SHP77 (cell line): ENCODE measurements at regions not wholly inside any gene's neighbourhood (a gene's known extent, or its start where the extent isn't known, plus 50 kb on each side); places are given as distances from the start of the nearest gene placed in this dataset.
A peak's percentile ranks its signal among the peaks of the same experiment; 100 is the strongest.
"Not testable (repeated sequence)": the region's sequence is repeated elsewhere in the genome, so short reads cannot be mapped to it uniquely, and the experiment has no call there.

Experiments
- DNase-seq, 2 experiments: peaks; one replicate each; lab custom pipeline; 2025; lab: John Stamatoyannopoulos, UW

DNA sequence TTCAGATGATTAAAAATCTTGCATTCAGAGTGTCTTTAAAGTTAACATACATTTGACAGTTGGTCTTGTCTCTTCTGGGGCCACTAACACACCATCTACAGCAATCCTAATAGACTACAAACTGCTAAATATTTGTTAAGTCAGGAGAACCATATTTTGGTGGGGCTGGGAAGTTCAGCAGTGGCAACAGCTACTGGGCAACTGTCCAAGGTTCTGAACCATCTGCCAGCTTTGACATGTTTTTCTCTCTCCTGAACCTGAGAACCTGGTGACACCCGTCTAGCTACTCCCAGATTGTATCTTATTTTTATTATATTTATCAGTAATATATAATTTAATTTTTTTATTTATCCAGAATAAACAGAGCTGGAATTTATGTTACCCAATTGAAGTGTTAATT, 199.0 kb upstream of the DPYD start:
- DNase-seq, result peak; percentile 51 to 67

DNA sequence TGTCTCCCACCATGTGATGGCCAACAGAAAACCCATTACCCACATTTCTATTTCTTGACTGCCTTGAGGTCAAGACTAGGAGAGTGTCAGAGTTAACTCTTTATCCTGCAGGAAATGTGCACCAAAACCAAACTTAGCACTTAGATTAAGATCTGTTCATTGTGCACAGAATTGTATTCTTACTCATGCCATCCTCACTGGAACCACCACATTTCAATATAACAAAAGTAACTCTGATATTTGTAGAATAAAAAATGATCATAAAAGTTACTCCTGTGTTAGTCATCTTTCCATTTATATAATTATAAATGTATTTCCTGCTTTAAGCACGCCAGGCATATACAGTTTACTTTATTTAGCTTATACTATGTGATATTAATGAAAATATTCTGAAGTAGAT, 193.0 kb upstream of the DPYD start:
- DNase-seq, result no peak

DNA sequence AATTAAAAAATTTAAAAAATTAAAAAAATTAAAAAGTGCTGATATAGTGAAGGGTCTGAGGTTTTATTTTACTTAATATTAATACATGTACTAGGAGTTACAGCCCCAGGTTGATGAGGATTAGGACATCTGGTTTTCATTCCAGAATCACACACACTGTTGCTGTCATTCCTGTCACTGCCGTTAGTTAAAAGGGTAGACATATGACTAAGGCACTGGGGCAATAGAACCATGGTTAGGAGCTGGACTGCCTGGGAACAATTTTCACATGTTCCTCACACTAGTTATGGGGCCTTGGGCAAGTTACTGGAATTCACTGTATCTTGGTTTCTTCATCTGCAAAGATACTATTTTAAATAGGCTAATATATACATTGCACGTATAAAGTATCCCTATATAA, 191.8 kb upstream of the DPYD start:
- DNase-seq, result no peak

DNA sequence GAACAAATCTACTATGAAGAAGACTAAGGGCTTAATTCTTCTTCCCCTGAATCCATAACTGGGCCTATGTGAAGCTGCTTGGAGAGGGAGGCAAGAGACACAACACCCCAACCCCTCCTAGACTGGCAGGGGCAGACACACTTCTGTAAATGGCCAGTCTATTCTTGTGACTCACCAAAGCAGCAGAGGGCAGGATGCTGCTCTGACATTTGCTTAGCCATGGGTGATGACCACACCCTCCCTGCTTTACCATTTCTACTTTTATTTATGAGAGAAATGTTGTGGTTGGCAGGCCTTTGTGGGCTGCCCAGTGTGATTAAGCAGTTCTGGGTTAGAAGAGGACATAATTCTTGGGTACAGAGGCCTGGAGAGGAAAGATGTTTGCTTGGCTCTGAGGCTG, 189.8 kb upstream of the DPYD start:
- no peak for DNase-seq

DNA sequence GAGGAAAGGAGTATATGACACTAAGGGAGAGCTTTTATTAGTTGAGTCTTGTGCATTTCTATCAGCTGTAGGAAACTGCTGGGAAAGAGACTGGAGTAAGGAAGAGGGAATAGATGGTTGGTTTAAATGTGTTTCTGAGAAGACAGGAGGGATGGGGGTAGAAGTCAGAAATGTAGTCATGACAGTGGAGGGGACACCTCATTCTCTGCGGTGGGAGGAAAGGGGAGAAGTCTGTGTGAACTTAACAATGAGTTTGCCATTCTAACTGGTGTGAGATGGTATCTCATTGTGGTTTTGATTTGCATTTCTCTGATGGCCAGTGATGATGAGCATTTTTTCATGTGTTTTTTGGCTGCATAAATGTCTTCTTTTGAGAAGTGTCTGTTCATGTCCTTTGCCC, 187.5 kb upstream of the DPYD start:
- DNase-seq, result not testable (repeated sequence)

DNA sequence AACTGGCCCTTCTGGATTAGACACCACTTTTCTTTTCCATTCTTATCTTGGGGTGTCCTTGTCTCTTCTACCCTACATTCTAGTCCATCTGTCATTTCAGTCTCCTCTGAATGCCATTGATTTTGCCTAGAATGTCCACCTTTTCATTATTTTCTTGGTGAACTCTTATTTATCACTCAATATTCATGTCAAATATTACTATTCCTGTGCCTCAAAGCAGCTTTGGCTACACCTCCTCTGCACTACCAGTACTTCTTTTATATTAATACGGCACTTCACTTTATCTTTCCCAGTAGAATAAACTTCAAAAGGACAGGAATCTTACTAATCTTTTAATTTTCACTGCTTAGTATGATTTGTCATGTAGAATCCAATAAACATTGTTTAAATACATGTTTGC, 186.4 kb upstream of the DPYD start:
- DNase-seq, result no peak

DNA sequence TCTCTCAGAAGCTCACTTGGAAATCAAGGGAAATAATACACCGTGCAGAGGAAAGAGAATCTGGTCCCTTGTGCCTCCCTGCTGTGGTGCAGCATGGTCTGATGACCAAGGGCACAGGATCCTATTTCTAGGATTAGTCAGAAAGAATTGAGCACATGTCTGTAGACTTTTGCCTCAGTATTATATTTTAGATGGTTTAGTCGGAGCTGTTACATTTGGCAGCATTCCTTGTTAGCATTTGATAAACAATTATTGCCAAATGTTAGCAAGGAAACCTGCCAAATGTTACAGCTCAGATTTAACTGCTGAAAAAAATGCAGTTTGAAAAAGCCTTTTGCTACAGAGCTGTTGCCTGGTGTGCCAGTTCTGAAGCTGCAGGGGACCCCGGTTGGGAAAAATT, 183.5 kb upstream of the DPYD start:
- no peak for DNase-seq

DNA sequence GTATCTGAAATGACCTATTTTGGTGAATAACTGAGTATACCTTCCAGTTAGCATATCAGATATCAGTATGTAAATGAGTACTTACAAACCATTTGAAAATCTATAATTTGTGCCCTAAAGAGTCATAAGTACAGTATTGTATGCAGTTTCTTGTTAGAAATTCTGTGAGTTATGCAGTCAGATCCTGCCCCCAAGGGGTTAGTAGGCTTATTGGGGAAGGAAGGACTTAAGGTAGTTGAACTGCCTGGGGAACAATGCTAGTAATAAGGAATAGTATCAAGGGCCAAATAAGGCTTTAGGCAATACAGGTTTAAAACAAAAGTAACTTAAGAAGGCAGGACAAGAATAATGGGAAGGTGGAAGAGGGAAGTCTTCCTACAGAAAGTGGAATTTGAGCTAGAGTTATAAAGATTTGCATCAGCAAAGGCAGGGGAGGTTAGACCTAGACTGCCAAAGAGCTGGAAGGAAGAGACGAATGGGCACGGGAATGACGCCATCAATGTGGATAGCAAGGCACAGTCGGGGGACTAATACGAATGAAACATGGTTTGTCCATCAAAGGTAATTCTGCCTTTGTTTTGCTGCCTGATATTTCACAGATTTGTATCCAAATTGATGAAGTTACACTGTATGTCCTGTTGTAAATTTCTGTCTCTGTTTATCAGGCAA, 182.9 kb upstream of the DPYD start:
- no peak for DNase-seq

DNA sequence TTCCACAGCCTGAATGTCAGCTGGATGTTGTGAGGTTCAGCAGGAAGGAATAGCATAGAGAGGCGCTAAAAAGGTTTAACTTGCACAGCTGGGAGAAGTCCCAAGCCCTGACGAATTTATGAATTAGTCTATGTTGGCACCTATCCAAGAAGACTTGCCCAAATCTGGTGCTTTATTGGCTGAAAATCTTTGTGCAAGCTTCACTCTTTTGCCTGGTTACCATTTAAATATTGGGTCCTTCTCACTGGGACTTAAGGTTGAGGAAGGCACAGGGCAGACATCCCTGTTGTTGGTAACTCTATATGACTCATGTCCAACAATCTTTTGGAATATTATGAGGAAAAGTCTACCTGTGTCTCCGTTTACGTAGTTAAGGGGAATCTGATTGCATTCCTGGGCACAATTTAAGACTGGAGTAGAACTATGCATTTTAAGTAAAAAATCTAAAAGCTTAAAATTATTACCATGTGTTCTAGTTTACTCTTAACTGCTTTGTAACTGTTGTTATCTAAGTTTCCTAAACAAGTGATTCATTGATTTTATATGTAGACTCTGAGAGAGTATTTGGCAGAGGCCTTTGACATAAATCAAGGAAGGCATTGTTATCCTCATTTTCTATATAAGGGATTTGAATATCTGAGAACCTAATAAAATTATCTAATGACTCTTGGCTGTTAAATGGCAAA, 181.7 kb upstream of the DPYD start:
- DNase-seq, result no peak

DNA sequence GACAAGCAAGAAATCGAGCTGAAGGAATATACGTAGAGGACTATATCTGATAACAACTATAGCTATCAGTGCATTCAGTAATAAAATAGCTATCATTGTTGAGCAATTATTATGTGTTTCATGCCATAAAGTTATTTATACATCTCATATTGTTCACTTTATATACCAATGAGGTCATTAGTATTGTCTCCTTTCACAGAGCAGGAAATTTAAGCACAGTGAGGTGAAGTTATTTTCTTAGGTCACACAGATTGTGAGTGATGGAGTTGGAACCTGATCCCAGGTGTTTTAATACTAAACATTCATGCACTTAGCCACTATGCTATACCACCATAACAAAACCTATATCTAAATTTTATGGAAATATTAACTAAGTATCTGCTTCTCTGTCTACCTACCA, 180.5 kb upstream of the DPYD start:
- DNase-seq, result no peak

DNA sequence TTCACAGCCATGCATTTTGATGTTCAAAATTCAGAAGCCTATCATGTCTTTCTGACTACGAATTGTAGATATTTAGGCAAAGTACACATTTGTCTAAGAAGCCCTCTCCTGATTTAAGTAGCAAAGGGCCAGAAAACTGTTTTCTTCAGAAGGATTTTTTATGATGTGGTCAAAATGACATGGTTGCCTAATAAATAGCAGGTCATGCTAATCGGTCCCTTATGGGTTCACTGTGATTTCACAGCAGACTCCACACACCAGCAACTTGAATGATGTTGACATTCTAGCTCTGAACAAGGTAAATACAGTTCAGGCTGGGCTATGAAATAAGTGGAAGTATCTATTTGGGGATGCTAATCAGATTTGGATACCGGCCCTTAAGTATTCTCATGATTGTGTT, 178.7 kb upstream of the DPYD start:
- no peak for DNase-seq

DNA sequence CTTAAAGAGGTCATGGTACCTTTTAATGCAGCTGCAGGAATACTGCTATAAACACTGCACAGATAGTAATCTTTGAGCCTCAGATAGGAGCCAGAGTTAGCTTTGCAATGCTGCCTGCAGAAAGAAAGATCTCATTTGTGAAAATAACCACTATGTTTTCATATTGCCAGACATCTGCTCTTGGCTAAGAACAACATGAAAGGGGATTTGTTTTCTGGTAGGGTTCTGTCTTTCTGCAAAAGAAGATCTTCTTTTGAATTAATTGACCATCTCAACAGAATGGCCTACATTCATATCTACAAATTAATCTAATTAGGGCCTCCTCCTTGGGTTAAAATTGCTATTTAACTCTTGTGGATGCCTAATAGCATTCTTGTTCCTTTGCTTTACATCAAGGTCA, 177.6 kb upstream of the DPYD start:
- no peak for DNase-seq

DNA sequence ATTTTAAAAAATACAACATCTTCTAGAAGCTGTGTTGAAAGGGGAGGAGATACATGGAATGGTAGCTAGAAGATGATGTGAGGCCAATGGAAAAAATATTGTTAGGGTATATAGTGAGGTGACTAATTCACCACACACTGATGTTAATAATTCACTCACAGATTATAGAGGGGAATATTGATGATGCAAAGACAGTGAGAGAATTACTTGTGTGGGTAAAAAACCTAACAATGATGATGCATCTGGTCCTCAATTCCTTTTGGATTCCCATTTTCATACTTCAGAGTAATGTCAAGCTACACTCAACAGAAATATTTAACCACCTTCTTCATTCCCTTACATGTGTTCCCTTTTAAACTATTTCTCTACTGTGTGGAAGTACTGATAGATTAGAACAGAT, 169.5 kb upstream of the DPYD start:
- no peak for DNase-seq

DNA sequence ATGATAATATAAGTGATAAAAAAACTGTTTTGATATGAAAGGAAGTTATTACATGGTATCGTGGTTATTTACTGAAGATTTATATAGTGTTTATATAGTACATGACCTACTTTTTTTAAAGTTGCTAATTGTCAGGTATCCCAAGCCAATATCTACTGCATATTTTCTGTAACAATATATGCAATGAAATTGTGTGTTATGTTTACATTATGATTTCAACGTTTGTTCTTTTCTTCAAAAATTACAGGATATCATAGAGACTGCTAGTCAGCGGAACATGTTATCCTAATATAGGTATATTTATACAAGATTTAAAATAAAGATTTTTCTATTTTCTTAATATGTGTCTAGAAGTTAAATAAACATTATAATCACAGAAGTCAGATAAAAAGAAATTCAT, 167.5 kb upstream of the DPYD start:
- DNase-seq, result no peak

DNA sequence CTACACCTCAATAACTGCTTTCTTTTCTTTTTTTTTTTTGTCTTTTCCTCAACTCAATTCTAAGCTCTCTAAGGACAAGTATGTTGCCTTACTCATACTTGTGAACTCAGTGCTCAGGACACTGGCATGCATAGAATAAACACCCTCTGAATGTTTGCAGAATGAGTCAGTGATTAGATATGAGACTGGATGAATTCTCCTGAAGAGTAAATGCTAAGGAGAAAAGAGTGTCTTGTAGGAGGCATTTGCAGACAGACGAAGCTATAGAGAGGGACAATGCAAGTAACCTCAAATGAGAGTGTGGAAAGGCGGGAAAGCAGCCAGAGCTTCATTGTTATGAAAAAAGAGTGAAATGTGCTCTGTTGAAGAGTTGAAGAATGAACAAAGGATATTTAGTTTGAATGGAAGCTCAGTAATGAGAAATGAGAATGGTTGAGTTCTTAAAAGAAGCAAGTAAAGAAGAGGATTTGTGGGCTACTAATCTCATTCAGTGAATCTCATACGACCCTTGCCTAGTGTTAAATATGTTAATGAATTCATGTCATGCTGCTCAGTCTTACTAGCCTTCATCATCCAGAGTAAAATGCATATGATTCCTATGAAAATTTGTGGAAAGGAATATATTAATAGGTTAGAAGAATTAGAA, 166.1 kb upstream of the DPYD start:
- no peak for DNase-seq

DNA sequence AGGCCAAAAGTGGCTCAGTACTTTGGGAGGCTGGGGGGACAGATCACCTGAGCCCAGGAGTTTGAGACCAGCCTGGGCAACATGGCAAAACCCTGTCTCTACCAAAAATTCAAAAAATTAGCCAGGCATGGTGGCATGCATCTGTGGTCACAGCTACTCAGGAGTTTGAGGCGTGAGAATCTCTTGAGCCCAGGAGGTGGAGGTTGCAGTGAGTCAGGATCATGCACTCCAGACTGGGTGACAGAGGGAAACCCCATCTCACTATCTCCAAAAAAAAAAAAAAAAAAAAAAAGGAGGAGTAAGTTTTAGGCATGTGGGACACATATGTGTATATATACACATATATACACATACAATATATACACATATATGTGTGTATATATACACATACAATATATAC, 165.3 kb upstream of the DPYD start:
- DNase-seq, result no peak

DNA sequence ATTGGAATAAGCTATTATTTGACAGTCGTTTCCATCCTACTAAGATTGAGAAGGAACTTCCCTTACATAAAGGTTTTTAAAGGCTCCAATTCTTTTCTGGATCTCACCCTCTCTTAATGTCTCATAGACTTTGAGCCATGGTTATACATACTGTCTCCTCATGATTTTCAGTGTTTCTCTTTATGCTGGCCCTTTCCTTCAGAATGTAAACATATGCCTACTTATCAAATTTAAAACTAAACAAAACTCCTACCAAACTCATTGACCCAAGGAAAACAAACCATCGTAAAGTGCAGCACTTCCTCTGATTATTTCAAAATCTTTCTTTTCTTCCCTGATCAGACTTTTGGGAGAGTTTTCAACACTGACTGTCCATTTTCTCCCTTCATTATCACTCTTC, 163.4 kb upstream of the DPYD start:
- DNase-seq, result no peak

DNA sequence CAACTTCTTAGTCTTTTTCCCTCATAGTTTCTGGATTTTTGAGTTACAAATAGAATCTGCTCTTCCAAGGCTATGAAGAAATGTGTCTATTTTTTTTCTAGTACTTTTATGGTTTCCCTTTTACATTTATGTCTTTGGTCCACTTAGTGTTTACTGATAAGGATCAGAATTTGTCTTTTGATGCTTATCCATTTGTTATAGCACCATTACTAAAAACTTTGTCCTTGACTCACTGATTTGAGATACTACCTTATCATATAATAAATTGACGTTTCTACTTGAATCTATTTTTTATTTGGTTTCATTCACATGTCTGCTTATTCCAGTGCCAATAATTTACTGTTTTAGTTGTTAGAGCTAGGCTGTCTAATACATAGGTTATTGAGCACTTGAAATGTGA, 161.1 kb upstream of the DPYD start:
- DNase-seq, result no peak

DNA sequence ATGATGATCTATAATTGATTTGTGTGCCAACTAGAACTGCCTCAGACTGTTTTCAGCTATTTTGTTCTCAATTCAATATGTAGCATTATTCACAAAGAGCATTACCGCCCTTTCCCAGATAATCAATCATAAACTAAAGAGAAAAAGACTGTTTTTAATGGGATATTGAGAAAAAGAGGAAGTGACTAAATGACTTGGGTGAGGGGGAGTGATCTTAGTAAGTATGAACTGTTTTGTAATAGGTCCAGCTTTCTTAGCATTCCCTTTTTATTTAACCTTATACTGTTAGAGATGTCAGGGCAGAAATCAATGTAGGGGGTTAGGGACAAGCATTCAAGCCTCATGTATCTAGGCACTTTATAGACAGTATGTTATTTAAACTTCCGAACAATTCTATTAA, 157.8 kb upstream of the DPYD start:
- no peak for DNase-seq

DNA sequence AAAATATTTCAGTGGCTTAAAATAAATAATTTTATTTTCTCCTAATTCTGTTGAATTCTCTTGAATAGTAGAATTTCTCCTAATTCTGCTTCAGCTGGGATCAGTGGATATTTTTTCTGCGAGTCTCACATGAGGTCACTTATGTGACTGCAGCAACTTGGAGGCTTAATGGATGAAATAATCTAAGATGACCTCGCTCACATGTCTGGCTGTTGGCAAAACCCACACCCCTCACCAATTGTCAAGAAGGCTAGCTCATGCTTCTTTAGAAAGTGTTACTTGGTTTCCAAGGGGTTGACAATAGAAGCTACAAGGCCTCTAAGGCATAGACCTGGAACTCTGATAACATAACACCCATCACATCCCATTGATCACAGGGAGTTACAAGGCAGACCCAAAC, 156.9 kb upstream of the DPYD start:
- no peak for DNase-seq

DNA sequence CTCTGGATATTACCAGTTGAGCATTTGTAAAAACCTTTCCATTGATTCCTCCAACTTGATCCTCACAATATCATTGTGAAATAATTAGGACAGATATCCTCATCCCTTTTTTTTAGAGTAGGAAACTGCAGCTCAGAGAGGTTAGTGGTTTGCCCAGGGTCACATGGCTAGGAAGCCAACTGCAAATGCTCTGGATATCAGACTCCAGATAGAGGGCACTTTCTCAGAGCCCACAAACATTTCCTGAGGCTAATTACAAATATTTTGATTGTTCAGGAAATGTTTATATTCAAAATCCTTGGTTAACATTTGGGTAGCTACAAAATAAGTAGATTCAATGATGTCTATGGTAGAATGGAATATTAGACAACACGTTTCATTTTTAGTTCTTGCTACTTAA, 154.8 kb upstream of the DPYD start:
- DNase-seq, result no peak

DNA sequence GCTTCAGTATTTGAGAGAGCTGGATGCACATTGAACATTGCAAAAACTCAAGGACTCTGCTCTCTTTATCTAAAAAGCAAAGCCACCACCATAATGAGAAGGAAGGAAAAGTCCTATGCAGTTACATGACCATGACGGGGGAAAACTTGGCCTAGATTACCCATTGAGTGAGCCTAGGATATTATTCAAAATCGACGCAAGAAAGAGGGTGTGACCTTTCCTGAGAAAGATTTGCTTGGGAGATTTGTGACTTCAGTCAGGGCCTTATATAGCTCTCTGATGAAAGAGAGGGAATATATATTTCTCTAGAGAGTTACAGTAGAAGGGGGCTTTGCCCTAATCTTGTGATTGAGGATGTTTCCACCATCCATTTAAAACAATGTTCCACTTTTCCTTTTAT, 153.0 kb upstream of the DPYD start:
- DNase-seq, result no peak

DNA sequence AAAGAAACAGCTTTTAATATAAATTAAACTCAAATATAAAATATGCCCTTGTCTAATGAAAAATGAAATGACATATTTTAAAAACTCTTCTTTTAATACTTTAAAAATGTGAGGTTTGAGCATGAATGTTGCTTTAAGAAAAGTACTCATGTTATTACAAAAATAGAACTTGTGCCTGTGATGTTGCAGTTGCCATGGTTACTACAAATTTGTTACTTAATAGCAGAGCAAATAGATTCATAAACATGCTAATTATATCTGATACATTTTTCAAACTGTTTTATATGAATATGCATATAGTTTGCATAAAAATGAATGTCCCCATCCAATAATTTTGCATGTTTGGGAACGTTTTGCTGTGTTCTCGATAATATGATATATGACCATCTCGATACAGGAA, 152.3 kb upstream of the DPYD start:
- DNase-seq, result no peak

DNA sequence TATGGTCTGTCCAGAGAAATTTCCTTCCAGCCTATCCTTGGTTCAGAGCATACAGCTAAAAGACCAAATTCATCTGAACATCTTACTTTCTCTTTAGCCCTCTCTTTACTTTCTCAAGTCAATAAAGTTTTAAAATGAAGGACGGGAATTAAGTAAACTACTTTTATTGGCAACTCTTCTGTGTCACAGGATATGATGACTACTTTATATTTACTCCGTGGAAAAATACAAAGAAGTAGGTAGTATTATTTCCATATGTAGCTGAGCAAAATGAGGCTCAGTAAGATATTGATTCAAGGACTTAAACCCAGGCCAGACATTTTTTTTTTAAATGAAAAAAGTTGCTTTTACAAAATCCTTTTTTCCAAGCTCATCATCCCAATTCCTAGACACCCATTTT, 151.2 kb upstream of the DPYD start:
- DNase-seq, result no peak
